Mesenchymal stem cell (in vitro differentiated cells and primary cell): ENCODE measurements at regions not wholly inside any gene's neighbourhood (a gene's known extent, or its start where the extent isn't known, plus 50 kb on each side); places are given as distances from the start of the nearest gene placed in this dataset.

ENCODE experiments used
- DNase-seq: peaks from one replicate; pipeline ENCODE4 v3.0.0-alpha.2; 2013
- H2AFZ ChIP-seq: one replicate; pipeline ENCODE4 v1.6.1; 2013; ENCODE audit warnings: low read depth, mild to moderate bottlenecking, control low read depth, inconsistent platforms, low read length, moderate library complexity
- H2AK5ac ChIP-seq: 2 replicates; pipeline ENCODE4 v1.6.1; 2013; ENCODE audit warnings: low read length, moderate library complexity, mild to moderate bottlenecking, inconsistent platforms; ENCODE audit not compliant: severe bottlenecking
- H2BK120ac ChIP-seq: one replicate; pipeline ENCODE4 v1.6.1; 2013; ENCODE audit warnings: low read depth, mild to moderate bottlenecking, inconsistent platforms, low read length, moderate library complexity
- H2BK12ac ChIP-seq, 2 experiments: one replicate each; pipeline ENCODE4 v1.6.1; 2013; ENCODE audit warnings: inconsistent platforms in 2 of 2, low read length in 2 of 2, mild to moderate bottlenecking in 2 of 2, moderate library complexity in 2 of 2, control low read depth in 1 of 2
- H2BK15ac ChIP-seq: one replicate; pipeline ENCODE4 v1.6.1; 2013; ENCODE audit warnings: mild to moderate bottlenecking, low read depth, inconsistent platforms; ENCODE audit not compliant: poor library complexity, severe bottlenecking
- H2BK5ac ChIP-seq: 2 replicates; pipeline ENCODE4 v1.6.1; 2013; ENCODE audit warnings: low read depth, mild to moderate bottlenecking, low read length, control low read depth, inconsistent platforms; ENCODE audit not compliant: poor library complexity, severe bottlenecking
- H3K14ac ChIP-seq, 2 experiments: one replicate each; pipeline ENCODE4 v1.6.1; 2013; ENCODE audit warnings: inconsistent platforms in 2 of 2, low read length in 2 of 2, control low read depth in 1 of 2, mild to moderate bottlenecking in 1 of 2, moderate library complexity in 1 of 2
- H3K18ac ChIP-seq, 2 experiments: one replicate each; pipeline ENCODE4 v1.6.1; 2013; ENCODE audit warnings: inconsistent platforms in 2 of 2, low read length in 2 of 2, control low read depth in 1 of 2, low read depth in 1 of 2, mild to moderate bottlenecking in 1 of 2
- H3K23ac ChIP-seq, 2 experiments: one replicate each; pipeline ENCODE4 v1.6.1; 2013; ENCODE audit warnings: inconsistent platforms in 2 of 2, low read length in 2 of 2, mild to moderate bottlenecking in 2 of 2, moderate library complexity in 2 of 2, control low read depth in 1 of 2
- H3K27ac ChIP-seq: 2 replicates; pipeline ENCODE4 v1.5.1; 2013; ENCODE audit warnings: mild to moderate bottlenecking, moderate library complexity, low read length, control low read depth, inconsistent platforms; ENCODE audit not compliant: poor library complexity, severe bottlenecking
- H3K27me3 ChIP-seq, 2 experiments: 2 replicates each; pipeline versions ENCODE4 v1.6.1 to v1.7.0; 2013; ENCODE audit warnings: low read length in 2 of 2, mild to moderate bottlenecking in 2 of 2, moderate library complexity in 2 of 2, control low read depth in 1 of 2, inconsistent platforms in 1 of 2; ENCODE audit not compliant: control insufficient read depth in 1 of 2, insufficient read depth in 1 of 2
- H3K36me3 ChIP-seq, 2 experiments: 2 replicates each; pipeline versions ENCODE4 v1.6.1 to v1.7.0; 2013; ENCODE audit warnings: low read length in 2 of 2, control low read depth in 1 of 2, inconsistent platforms in 1 of 2, low read depth in 1 of 2, mild to moderate bottlenecking in 1 of 2; ENCODE audit not compliant: insufficient read depth in 2 of 2, control insufficient read depth in 1 of 2
- H3K4ac ChIP-seq, 2 experiments: one replicate each; pipeline ENCODE4 v1.6.1; 2013; ENCODE audit warnings: inconsistent platforms in 2 of 2, low read length in 2 of 2, mild to moderate bottlenecking in 2 of 2, moderate library complexity in 2 of 2, control low read depth in 1 of 2, low read depth in 1 of 2
- H3K4me1 ChIP-seq: 2 replicates; pipeline ENCODE4 v1.6.1; 2013; ENCODE audit warnings: low read depth, low read length, control low read depth; ENCODE audit not compliant: control insufficient read depth, insufficient read depth
- H3K4me2 ChIP-seq: 2 replicates; pipeline ENCODE4 v1.6.1; 2013; ENCODE audit warnings: low read length, mild to moderate bottlenecking, inconsistent platforms; ENCODE audit not compliant: poor library complexity, severe bottlenecking
- H3K4me3 ChIP-seq, 2 experiments: 2 replicates each; pipeline versions ENCODE4 v1.5.1 to v1.7.0; 2013; ENCODE audit warnings: low read length in 2 of 2, mild to moderate bottlenecking in 2 of 2, control low read depth in 1 of 2, low read depth in 1 of 2; ENCODE audit not compliant: insufficient read depth in 1 of 2
- H3K79me1 ChIP-seq: replicated peaks from 2 replicates; pipeline ENCODE4 v1.6.1; 2013; ENCODE audit warnings: mild to moderate bottlenecking, control low read depth, low read length, inconsistent platforms; ENCODE audit not compliant: poor library complexity, severe bottlenecking
- H3K9ac ChIP-seq: 2 replicates; pipeline ENCODE4 v1.7.0; 2013; ENCODE audit warnings: mild to moderate bottlenecking, low read length, moderate library complexity
- H3K9me3 ChIP-seq: 2 replicates; pipeline ENCODE4 v1.7.0; 2013; ENCODE audit warnings: mild to moderate bottlenecking, low read length; ENCODE audit not compliant: control insufficient read depth
- H4K8ac ChIP-seq: one replicate; pipeline ENCODE4 v1.6.1; 2013; ENCODE audit warnings: inconsistent platforms, mild to moderate bottlenecking, low read length, moderate library complexity
- H4K91ac ChIP-seq: one replicate; pipeline ENCODE4 v1.6.1; 2013; ENCODE audit warnings: mild to moderate bottlenecking, low read length, inconsistent platforms
- WGBS: methylation state at CpG from one replicate; pipeline ENCODE4 v1.1.7; 2013; ENCODE audit warnings: mixed read lengths; 5-methylcytosine and 5-hydroxymethylcytosine counted together

GRCh38 chr3:148221303-148221702 is 476.4 kb upstream of the AGTR1 start:
- H3K23ac ChIP-seq: no peak overlapping the region
- no peak overlapping the region for H3K4ac ChIP-seq
- no peak for DNase-seq

DNA sequence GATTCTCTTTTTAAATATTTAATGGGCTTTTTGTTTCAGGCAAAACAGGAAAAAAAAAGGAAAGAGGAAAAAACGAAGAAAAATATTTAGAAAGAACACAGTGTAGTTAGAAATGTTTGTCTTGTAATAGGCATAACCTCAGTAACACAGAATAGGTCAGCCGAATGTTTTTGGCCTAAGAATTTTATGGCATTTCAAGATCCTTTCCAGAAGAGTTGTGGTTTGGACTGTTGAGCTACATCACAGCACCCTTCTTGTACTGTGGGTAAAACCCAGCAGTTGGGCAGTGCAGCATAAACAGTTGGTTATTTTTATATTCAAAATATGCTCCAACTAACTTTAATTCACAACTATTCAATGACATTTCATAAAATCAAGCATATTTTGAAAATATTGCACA is 474.4 kb upstream of the AGTR1 start:
- Histone ChIP-seq H4K8ac (no peak overlapping the region), H3K9me3 (no peaks in the 10 kb centered on the region), H2BK15ac (no peak overlapping the region), H3K27ac (no peak overlapping the region), H3K4me1 (no peaks in the 10 kb centered on the region), H2AFZ (no peak overlapping the region), H3K36me3 (no peaks in the 10 kb centered on the region), H2BK120ac (no peak overlapping the region), H2AK5ac (no peak overlapping the region), H3K14ac (no peak overlapping the region), H3K9ac (no peak overlapping the region), H3K27me3 (no peaks in the 10 kb centered on the region), H3K4ac (no peak overlapping the region), H3K18ac (no peak overlapping the region), H3K23ac (no peak overlapping the region), H3K4me2 (no peak overlapping the region), H3K79me1 (no peaks in the 10 kb centered on the region), H4K91ac (no peak overlapping the region), H2BK5ac (no peak overlapping the region), H2BK12ac (no peak overlapping the region), H3K4me3 (no peak overlapping the region)
- WGBS: 70% methylated on average over 2 of the region's 2 CpGs
- DNase-seq: no peak

More at GRCh38 chr3:148221303-148221702, 476.4 kb upstream of the AGTR1 start:
- H3K4me2 ChIP-seq: no peak overlapping the region
- no peaks in the 10 kb centered on the region for H3K27me3 ChIP-seq
- no peak overlapping the region for H2BK12ac ChIP-seq
- no peak overlapping the region for H2BK15ac ChIP-seq
- no peak overlapping the region for H3K27ac ChIP-seq
- no peak overlapping the region for H3K4me3 ChIP-seq
- H4K8ac ChIP-seq: no peak overlapping the region
- H4K91ac ChIP-seq: no peak overlapping the region
- H2BK5ac ChIP-seq: no peak overlapping the region
- H3K9ac ChIP-seq: no peak overlapping the region
- H2BK120ac ChIP-seq: no peak overlapping the region
- H3K18ac ChIP-seq: no peak overlapping the region
- no peaks in the 10 kb centered on the region for H3K79me1 ChIP-seq
- no peak overlapping the region for H3K14ac ChIP-seq
- no peaks in the 10 kb centered on the region for H3K4me1 ChIP-seq
- WGBS: 78% methylated on average over 1 of the region's 1 CpG
- H3K9me3 ChIP-seq: no peaks in the 10 kb centered on the region
- no peaks in the 10 kb centered on the region for H3K36me3 ChIP-seq
- H2AFZ ChIP-seq: no peak overlapping the region
- H2AK5ac ChIP-seq: no peak overlapping the region

DNA sequence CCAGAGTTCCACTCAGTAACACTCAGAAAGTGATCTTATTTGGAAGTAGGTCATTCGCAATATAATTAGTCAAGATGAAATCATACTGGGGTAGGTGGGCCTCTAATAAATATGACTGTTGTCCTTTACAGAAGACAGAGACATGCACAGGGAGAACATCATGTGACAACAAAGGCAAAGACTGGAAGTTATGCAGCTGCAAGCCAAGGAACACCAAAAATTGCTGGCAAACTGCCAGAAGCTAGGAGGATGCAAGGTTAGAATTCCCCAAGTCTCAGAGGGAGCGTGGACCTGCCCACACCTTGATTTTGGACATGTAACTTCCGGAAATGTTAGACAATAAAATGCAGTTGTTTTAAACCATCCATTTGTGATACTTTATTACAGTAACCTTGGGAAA is 471.5 kb upstream of the AGTR1 start:
- H4K91ac ChIP-seq: no peak overlapping the region
- H3K36me3 ChIP-seq: no peaks in the 10 kb centered on the region
- no peaks in the 10 kb centered on the region for H3K9me3 ChIP-seq
- H3K9ac ChIP-seq: no peak overlapping the region
- H3K4me1 ChIP-seq: no peaks in the 10 kb centered on the region
- H3K14ac ChIP-seq: no peak overlapping the region
- no peak overlapping the region for H2BK5ac ChIP-seq
- no peak overlapping the region for H4K8ac ChIP-seq
- no peak overlapping the region for H3K18ac ChIP-seq
- no peak overlapping the region for H3K4me3 ChIP-seq
- no peak overlapping the region for H2BK15ac ChIP-seq
- H3K4me2 ChIP-seq: no peak overlapping the region
- H2AFZ ChIP-seq: no peak overlapping the region
- H3K23ac ChIP-seq: no peak overlapping the region
- no peak overlapping the region for H2AK5ac ChIP-seq
- DNase-seq: no peak
- H3K27ac ChIP-seq: no peak overlapping the region
- H3K27me3 ChIP-seq: no peaks in the 10 kb centered on the region
- H2BK12ac ChIP-seq: peak overlapping the region in 1 of 2 experiments; percentile 31
- no peaks in the 10 kb centered on the region for H3K79me1 ChIP-seq
- no peak overlapping the region for H2BK120ac ChIP-seq
- no peak overlapping the region for H3K4ac ChIP-seq
- WGBS: 92% methylated on average over 2 of the region's 3 CpGs

DNA sequence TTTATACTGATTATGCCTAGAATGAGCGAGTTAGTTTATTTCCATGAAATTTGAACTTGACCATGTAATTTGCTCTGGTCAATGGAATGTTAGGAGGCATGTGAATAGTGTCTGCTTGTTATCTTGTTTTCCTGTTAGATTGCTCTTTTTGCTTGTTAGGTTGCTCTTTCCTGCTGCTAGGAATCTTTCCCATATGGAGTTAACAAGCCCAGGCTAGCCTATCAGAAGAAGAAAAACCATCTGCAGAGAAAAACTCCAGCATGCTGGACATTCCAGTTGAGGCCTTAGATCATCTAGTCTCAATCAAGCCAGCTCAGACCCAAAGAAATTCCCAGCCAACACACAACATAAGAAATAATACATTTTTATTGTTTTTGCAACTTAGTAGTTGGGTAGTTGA is 470.2 kb upstream of the AGTR1 start:
- Histone ChIP-seq H3K9ac (no peak overlapping the region), H4K91ac (no peak overlapping the region), H2AK5ac (no peak overlapping the region), H2BK5ac (no peak overlapping the region), H3K79me1 (no peaks in the 10 kb centered on the region), H2BK15ac (no peak overlapping the region), H3K4ac (no peak overlapping the region), H3K14ac (no peak overlapping the region), H2AFZ (no peak overlapping the region), H2BK120ac (no peak overlapping the region), H3K27me3 (no peaks in the 10 kb centered on the region), H3K36me3 (no peaks in the 10 kb centered on the region), H4K8ac (no peak overlapping the region), H3K4me2 (no peak overlapping the region), H3K4me3 (no peak overlapping the region), H3K23ac (no peak overlapping the region), H3K27ac (no peak overlapping the region), H3K9me3 (no peaks in the 10 kb centered on the region), H3K18ac (no peak overlapping the region), H3K4me1 (no peaks in the 10 kb centered on the region), H2BK12ac (no peak overlapping the region)
- WGBS: 88% methylated on average over 1 of the region's 1 CpG
- DNase-seq: peak; percentile 29
